GM12873 (cell line): ENCODE measurements at regions not wholly inside any gene's neighbourhood (a gene's known extent, or its start where the extent isn't known, plus 50 kb on each side); places are given as distances from the start of the nearest gene placed in this dataset.

ENCODE experiments used
- CTCF ChIP-seq: IDR thresholded peaks from 2 replicates; pipeline ENCODE4 v1.5.1; 2012; ENCODE audit warnings: low read depth, mild to moderate bottlenecking, moderate library complexity, low read length, control low read depth; ENCODE audit not compliant: insufficient read depth; ENCODE audit errors: missing control alignments

GRCh38 chr21:15528346-15528745, 201.4 kb upstream of the USP25 start:
- no peak for TF ChIP-seq CTCF

- no peak for TF ChIP-seq CTCF
These were observed 197.8 kb upstream of the USP25 start for GRCh38 chr21:15531986-15532385.

GRCh38 chr21:15533618-15534017, 196.2 kb upstream of the USP25 start:
- TF ChIP-seq CTCF: no peak

GRCh38 chr21:15534450-15534886, 195.3 kb upstream of the USP25 start:
- TF ChIP-seq CTCF: no peak

- TF ChIP-seq CTCF: no peak
These were observed 190.4 kb upstream of the USP25 start for GRCh38 chr21:15539376-15539775.

- TF ChIP-seq CTCF: no peak
These were observed 186.3 kb upstream of the USP25 start for GRCh38 chr21:15543473-15543872.

GRCh38 chr21:15549671-15550070, 180.1 kb upstream of the USP25 start:
- TF ChIP-seq CTCF: no peak
